GM12873 (cell line): ENCODE measurements at regions not wholly inside any gene's neighbourhood (a gene's known extent, or its start where the extent isn't known, plus 50 kb on each side); places are given as distances from the start of the nearest gene placed in this dataset.

Experiments
- CTCF ChIP-seq: IDR thresholded peaks from 2 replicates; pipeline ENCODE4 v1.5.1; 2012; ENCODE audit warnings: low read depth, mild to moderate bottlenecking, moderate library complexity, low read length, control low read depth; ENCODE audit not compliant: insufficient read depth; ENCODE audit errors: missing control alignments

- TF ChIP-seq CTCF, result no peak
Measured at GRCh38 chr15:95658799-95659198, 671.7 kb upstream of the NR2F2 start.

- no peak for TF ChIP-seq CTCF
Measured at GRCh38 chr15:95659656-95660055, 670.8 kb upstream of the NR2F2 start.

GRCh38 chr15:95662638-95663037 is 667.9 kb upstream of the NR2F2 start:
- no peak for TF ChIP-seq CTCF

GRCh38 chr15:95663156-95664100 is 667.1 kb upstream of the NR2F2 start:
- TF ChIP-seq CTCF, result no peak

GRCh38 chr15:95664450-95664849 is 666.0 kb upstream of the NR2F2 start:
- TF ChIP-seq CTCF, result no peak

- no peak for TF ChIP-seq CTCF
Measured at GRCh38 chr15:95669146-95669922, 661.2 kb upstream of the NR2F2 start.

GRCh38 chr15:95674031-95674430 is 656.5 kb upstream of the NR2F2 start:
- TF ChIP-seq CTCF, result no peak
